Activated naive CD4-positive, alpha-beta T cell treated with anti-CD3 and anti-CD28 coated beads for 36 hours (primary cell): ENCODE measurements at regions not wholly inside any gene's neighbourhood (a gene's known extent, or its start where the extent isn't known, plus 50 kb on each side); places are given as distances from the start of the nearest gene placed in this dataset.

Experiments used
- CTCF ChIA-PET: fragments of 350-600 bp; sonication (Branson Sonifier 250); formaldehyde crosslinking; loops from one replicate; lab custom pipeline; 2021; ENCODE audit warnings: antibody characterized with exemption; lab: Charles Lee
- DNase-seq: peaks from one replicate; pipeline ENCODE4 v3.0.0-alpha.2; 2020
- H3K27ac Mint-ChIP-seq: one replicate; pipeline ENCODE4 v1.8.0; 2021; ENCODE audit warnings: mild to moderate bottlenecking, mixed read lengths
- H3K27me3 Mint-ChIP-seq: one replicate; pipeline ENCODE4 v1.8.0; 2021; ENCODE audit warnings: low read depth, mixed read lengths
- H3K36me3 Mint-ChIP-seq: one replicate; pipeline ENCODE4 v1.8.0; 2021; ENCODE audit warnings: low read depth, mixed read lengths
- H3K4me1 Mint-ChIP-seq: one replicate; pipeline ENCODE4 v1.8.0; 2021; ENCODE audit warnings: low read depth, mixed read lengths
- H3K4me3 Mint-ChIP-seq: one replicate; pipeline ENCODE4 v1.8.0; 2021; ENCODE audit warnings: mild to moderate bottlenecking, moderate library complexity, mixed read lengths
- H3K9me3 Mint-ChIP-seq: one replicate; pipeline ENCODE4 v1.8.0; 2021; ENCODE audit warnings: mixed read lengths
- intact Hi-C: fragments of 100-400 bp; cut with micrococcal nuclease; formaldehyde crosslinking; loops from one replicate; pipeline ENCODE4 v1.15.1; 2023

- no peaks in the 10 kb centered on the region for H3K36me3 Mint-ChIP-seq
- no peak overlapping the region for H3K27ac Mint-ChIP-seq
- no peaks in the 10 kb centered on the region for H3K9me3 Mint-ChIP-seq
- CTCF ChIA-PET, result interaction anchor here (0.6 to 0.8 kb wide), 2 partner anchors 10 to 12 kb away, joined by 3 to 4 read pairs; no protein-coding TSS in a partner anchor
- intact Hi-C loops, result no loop called here
- no peaks in the 10 kb centered on the region for H3K27me3 Mint-ChIP-seq
- H3K4me1 Mint-ChIP-seq, result no peaks in the 10 kb centered on the region
- DNase-seq, result no peak
- H3K4me3 Mint-ChIP-seq, result no peak overlapping the region
These were observed 222.8 kb downstream of the TRAM1L1 start for GRCh38 chr4:116862592-116862991.

GRCh38 chr4:116860891-116861290 is 224.5 kb downstream of the TRAM1L1 start:
- intact Hi-C loops, result no loop called here

GRCh38 chr4:116849620-116850019 is 235.8 kb downstream of the TRAM1L1 start:
- Mint-ChIP-seq H3K36me3 (no peaks in the 10 kb centered on the region), H3K4me3 (no peak overlapping the region), H3K27ac (no peak overlapping the region), H3K4me1 (no peaks in the 10 kb centered on the region), H3K9me3 (peaks cover 2% of the 10 kb centered on the region), H3K27me3 (no peaks in the 10 kb centered on the region)
- intact Hi-C loops, result no loop called here
- DNase-seq, result no peak
- CTCF ChIA-PET, result no interaction called here

More at GRCh38 chr4:116860891-116861290, 224.5 kb downstream of the TRAM1L1 start:
- Mint-ChIP-seq H3K4me1 (no peaks in the 10 kb centered on the region), H3K9me3 (no peaks in the 10 kb centered on the region), H3K4me3 (no peak overlapping the region), H3K27ac (no peak overlapping the region), H3K27me3 (no peaks in the 10 kb centered on the region), H3K36me3 (no peaks in the 10 kb centered on the region)
- CTCF ChIA-PET, result no interaction called here
- DNase-seq, result no peak

- DNase-seq, result no peak
- no peaks in the 10 kb centered on the region for H3K27me3 Mint-ChIP-seq
- H3K4me1 Mint-ChIP-seq, result no peaks in the 10 kb centered on the region
- intact Hi-C loops, result no loop called here
- no peak overlapping the region for H3K27ac Mint-ChIP-seq
- H3K36me3 Mint-ChIP-seq, result no peaks in the 10 kb centered on the region
- H3K4me3 Mint-ChIP-seq, result no peak overlapping the region
- CTCF ChIA-PET, result no interaction called here
- peaks cover 2% of the 10 kb centered on the region for H3K9me3 Mint-ChIP-seq
These were observed 237.8 kb downstream of the TRAM1L1 start for GRCh38 chr4:116847616-116848015.

- no peaks in the 10 kb centered on the region for H3K36me3 Mint-ChIP-seq
- no peaks in the 10 kb centered on the region for H3K27me3 Mint-ChIP-seq
- H3K4me3 Mint-ChIP-seq, result no peak overlapping the region
- H3K27ac Mint-ChIP-seq, result no peak overlapping the region
- H3K9me3 Mint-ChIP-seq, result peaks cover 3% of the 10 kb centered on the region
- CTCF ChIA-PET, result no interaction called here
- intact Hi-C loops, result no loop called here
- no peaks in the 10 kb centered on the region for H3K4me1 Mint-ChIP-seq
- no peak for DNase-seq
These were observed 245.6 kb downstream of the TRAM1L1 start for GRCh38 chr4:116839826-116840225.

- H3K36me3 Mint-ChIP-seq, result no peaks in the 10 kb centered on the region
- intact Hi-C loops, result no loop called here
- H3K9me3 Mint-ChIP-seq, result peaks cover 3% of the 10 kb centered on the region
- H3K27me3 Mint-ChIP-seq, result no peaks in the 10 kb centered on the region
- H3K4me1 Mint-ChIP-seq, result no peaks in the 10 kb centered on the region
- no peak for DNase-seq
- H3K4me3 Mint-ChIP-seq, result no peak overlapping the region
- H3K27ac Mint-ChIP-seq, result no peak overlapping the region
- CTCF ChIA-PET, result no interaction called here
These were observed 246.8 kb downstream of the TRAM1L1 start for GRCh38 chr4:116838609-116839008.

- H3K36me3 Mint-ChIP-seq, result no peaks in the 10 kb centered on the region
- peaks cover 3% of the 10 kb centered on the region for H3K9me3 Mint-ChIP-seq
- no peaks in the 10 kb centered on the region for H3K27me3 Mint-ChIP-seq
- intact Hi-C loops, result no loop called here
- CTCF ChIA-PET, result no interaction called here
- no peaks in the 10 kb centered on the region for H3K4me1 Mint-ChIP-seq
- no peak overlapping the region for H3K27ac Mint-ChIP-seq
- no peak overlapping the region for H3K4me3 Mint-ChIP-seq
- DNase-seq, result no peak
These were observed 256.2 kb downstream of the TRAM1L1 start for GRCh38 chr4:116829187-116829586.

GRCh38 chr4:116824172-116824571 is 261.2 kb downstream of the TRAM1L1 start:
- peaks cover 2% of the 10 kb centered on the region for H3K9me3 Mint-ChIP-seq
- H3K36me3 Mint-ChIP-seq, result no peaks in the 10 kb centered on the region
- H3K27ac Mint-ChIP-seq, result no peak overlapping the region
- no peaks in the 10 kb centered on the region for H3K4me1 Mint-ChIP-seq
- H3K4me3 Mint-ChIP-seq, result no peak overlapping the region
- DNase-seq, result no peak
- CTCF ChIA-PET, result no interaction called here
- intact Hi-C loops, result no loop called here
- no peaks in the 10 kb centered on the region for H3K27me3 Mint-ChIP-seq

GRCh38 chr4:116811730-116812129 is 273.6 kb downstream of the TRAM1L1 start:
- no peak for DNase-seq
- H3K27me3 Mint-ChIP-seq, result no peaks in the 10 kb centered on the region
- H3K4me1 Mint-ChIP-seq, result no peaks in the 10 kb centered on the region
- H3K4me3 Mint-ChIP-seq, result no peak overlapping the region
- H3K27ac Mint-ChIP-seq, result no peak overlapping the region
- no peaks in the 10 kb centered on the region for H3K36me3 Mint-ChIP-seq
- intact Hi-C loops, result no loop called here
- CTCF ChIA-PET, result no interaction called here
- no peaks in the 10 kb centered on the region for H3K9me3 Mint-ChIP-seq

- CTCF ChIA-PET, result no interaction called here
- intact Hi-C loops, result no loop called here
- no peaks in the 10 kb centered on the region for H3K27me3 Mint-ChIP-seq
- H3K9me3 Mint-ChIP-seq, result no peaks in the 10 kb centered on the region
- H3K4me3 Mint-ChIP-seq, result no peak overlapping the region
- no peaks in the 10 kb centered on the region for H3K36me3 Mint-ChIP-seq
- H3K4me1 Mint-ChIP-seq, result no peaks in the 10 kb centered on the region
- no peak for DNase-seq
- H3K27ac Mint-ChIP-seq, result no peak overlapping the region
These were observed 289.4 kb downstream of the TRAM1L1 start for GRCh38 chr4:116796022-116796421.

- Mint-ChIP-seq H3K27me3 (no peaks in the 10 kb centered on the region), H3K36me3 (no peaks in the 10 kb centered on the region), H3K27ac (no peak overlapping the region), H3K4me3 (no peak overlapping the region), H3K4me1 (no peaks in the 10 kb centered on the region), H3K9me3 (no peaks in the 10 kb centered on the region)
- no peak for DNase-seq
- intact Hi-C loops, result no loop called here
- CTCF ChIA-PET, result interaction anchor here (0.7 kb wide), 1 partner anchor 70 kb away, joined by 5 read pairs; no protein-coding TSS in a partner anchor
These were observed 296.7 kb downstream of the TRAM1L1 start for GRCh38 chr4:116788723-116789122.

- Mint-ChIP-seq H3K4me1 (no peaks in the 10 kb centered on the region), H3K27ac (no peak overlapping the region), H3K9me3 (no peaks in the 10 kb centered on the region), H3K4me3 (no peak overlapping the region), H3K27me3 (no peaks in the 10 kb centered on the region), H3K36me3 (no peaks in the 10 kb centered on the region)
- DNase-seq, result no peak
- intact Hi-C loops, result no loop called here
- CTCF ChIA-PET, result no interaction called here
These were observed 330.3 kb downstream of the TRAM1L1 start for GRCh38 chr4:116755051-116755450.

GRCh38 chr4:116752027-116752426 is 333.3 kb downstream of the TRAM1L1 start:
- Mint-ChIP-seq H3K27me3 (no peaks in the 10 kb centered on the region), H3K9me3 (no peaks in the 10 kb centered on the region), H3K4me1 (no peaks in the 10 kb centered on the region), H3K4me3 (no peak overlapping the region), H3K27ac (no peak overlapping the region), H3K36me3 (no peaks in the 10 kb centered on the region)
- CTCF ChIA-PET, result no interaction called here
- DNase-seq, result no peak
- intact Hi-C loops, result no loop called here

GRCh38 chr4:116736756-116737155 is 348.6 kb downstream of the TRAM1L1 start:
- Mint-ChIP-seq H3K27ac (no peak overlapping the region), H3K4me3 (no peak overlapping the region), H3K9me3 (no peaks in the 10 kb centered on the region), H3K4me1 (no peaks in the 10 kb centered on the region), H3K27me3 (no peaks in the 10 kb centered on the region), H3K36me3 (no peaks in the 10 kb centered on the region)
- CTCF ChIA-PET, result no interaction called here
- DNase-seq, result no peak
- intact Hi-C loops, result no loop called here
